ENCODE measurements at regions not wholly inside any gene's neighbourhood (a gene's known extent, or its start where the extent isn't known, plus 50 kb on each side); places are given as distances from the start of the nearest gene placed in this dataset.

GRCh38 chr7:54115028-54115763 is 427.0 kb upstream of the VSTM2A start:
- no TSS peak for BruUV-seq (replicated peaks)
- H3K4me1 ChIP-seq (ENCODE audit: control insufficient read depth, insufficient read depth, low read length), result no peaks in the 10 kb centered on the region
- H3K36me3 ChIP-seq (ENCODE audit: control insufficient read depth in 2 of 2, insufficient read depth in 2 of 2, low read length in 1 of 2), result no peaks in the 10 kb centered on the region
- TF ChIP-seq NBN (IDR thresholded peaks at IDR 0.05), result no peak
- TF ChIP-seq NR2C2 (IDR thresholded peaks at IDR 0.05; ENCODE audit: borderline replicate concordance, control insufficient read depth, insufficient read length, low read depth), result no peak
- no peak for TF ChIP-seq IRF4 (IDR thresholded peaks at IDR 0.05; ENCODE audit: low read depth, low read length)
- TF ChIP-seq SMARCA5 (IDR thresholded peaks at IDR 0.05), result no peak
- TF ChIP-seq POU2F2 (IDR thresholded peaks at IDR 0.05; ENCODE audit: borderline replicate concordance, low read depth, low read length), result no peak
- TF ChIP-seq EP300 (IDR thresholded peaks at IDR 0.05; ENCODE audit: borderline replicate concordance in 1 of 2, control insufficient read depth in 1 of 2, low read depth in 2 of 2, low read length in 2 of 2), result no peak
- TF ChIP-seq MYB (IDR thresholded peaks at IDR 0.05; ENCODE audit: borderline replicate concordance, low read depth, low read length), result no peak
- TF ChIP-seq SREBF2 (IDR thresholded peaks at IDR 0.05; ENCODE audit: low read length), result no peak
- no peak overlapping the region for H3K27ac ChIP-seq (ENCODE audit: control insufficient read depth, insufficient read depth)
- H4K20me1 ChIP-seq (ENCODE audit: control insufficient read depth, insufficient read depth), result no peaks in the 10 kb centered on the region
- ATAC-seq, result no peak
- FAIRE-seq, result no peak
- no peaks in the 10 kb centered on the region for H3K79me2 ChIP-seq (ENCODE audit: control insufficient read depth, insufficient read depth, low read length)
- no peak overlapping the region for H3K4me2 ChIP-seq (ENCODE audit: control insufficient read depth, insufficient read depth)
- SMC1A ChIA-PET (ENCODE audit: uncharacterized antibody, unreplicated experiment), result interaction anchor here (1.9 kb wide), 1 partner anchor 12 kb away, joined by 5 read pairs; no protein-coding TSS in a partner anchor
- intact Hi-C loops (cut with micrococcal nuclease; ENCODE audit: unreplicated experiment), result no loop called here
- CTCF ChIA-PET, result no interaction called here
- no peak overlapping the region for H3K4me3 ChIP-seq
- 32% methylated on average over 9 of the region's 9 CpGs for WGBS (ENCODE audit: insufficient coverage, insufficient replicate concordance, low lambda C conversion rate, missing lambda C conversion rate)
- in situ Hi-C loops (cut with MboI), result no loop called here
- H3K27me3 ChIP-seq (replicated peaks in 1 of 2; ENCODE audit: control insufficient read depth in 2 of 2, insufficient read depth in 2 of 2, low read length in 1 of 2), result no peaks in the 10 kb centered on the region
- RAD21 ChIA-PET (ENCODE audit: unreplicated experiment), result no interaction called here
- POLR2A ChIA-PET, result no interaction called here
- H3K9ac ChIP-seq (ENCODE audit: control insufficient read depth, insufficient read depth, low read length), result no peak overlapping the region
- DNase-seq (ENCODE audit: low read depth, low spot score), result no peak
- no peaks in the 10 kb centered on the region for H3K9me3 ChIP-seq (replicated peaks; ENCODE audit: control insufficient read depth, insufficient read depth, low read length)
- no peak overlapping the region for H2AFZ ChIP-seq (ENCODE audit: control insufficient read depth, low read depth, low read length)

GRCh38 chr7:54116956-54117355 is 425.2 kb upstream of the VSTM2A start:
- FAIRE-seq, result no peak
- no TSS peak for BruUV-seq (replicated peaks)
- in situ Hi-C loops (cut with MboI) (no loop called here), intact Hi-C loops (cut with micrococcal nuclease; ENCODE audit: unreplicated experiment) (no loop called here)
- H2AFZ ChIP-seq (ENCODE audit: control insufficient read depth, low read depth, low read length), result no peak overlapping the region
- no peak overlapping the region for H3K27ac ChIP-seq (ENCODE audit: control insufficient read depth, insufficient read depth)
- H4K20me1 ChIP-seq (ENCODE audit: control insufficient read depth, insufficient read depth), result no peaks in the 10 kb centered on the region
- ATAC-seq, result no peak
- H3K4me1 ChIP-seq (ENCODE audit: control insufficient read depth, insufficient read depth, low read length), result no peaks in the 10 kb centered on the region
- H3K79me2 ChIP-seq (ENCODE audit: control insufficient read depth, insufficient read depth, low read length), result no peaks in the 10 kb centered on the region
- H3K9me3 ChIP-seq (replicated peaks; ENCODE audit: control insufficient read depth, insufficient read depth, low read length), result no peaks in the 10 kb centered on the region
- DNase-seq (ENCODE audit: low read depth, low spot score), result no peak
- H3K4me2 ChIP-seq (ENCODE audit: control insufficient read depth, insufficient read depth), result no peak overlapping the region
- ChIA-PET CTCF (no interaction called here), SMC1A (ENCODE audit: uncharacterized antibody, unreplicated experiment) (interaction anchor here (1.9 kb wide), 1 partner anchor 14 kb away, joined by 5 read pairs; no protein-coding TSS in a partner anchor), RAD21 (ENCODE audit: unreplicated experiment) (no interaction called here), POLR2A (no interaction called here)
- H3K36me3 ChIP-seq (ENCODE audit: control insufficient read depth in 2 of 2, insufficient read depth in 2 of 2, low read length in 1 of 2), result no peaks in the 10 kb centered on the region
- no peak overlapping the region for H3K9ac ChIP-seq (ENCODE audit: control insufficient read depth, insufficient read depth, low read length)
- no peaks in the 10 kb centered on the region for H3K27me3 ChIP-seq (replicated peaks in 1 of 2; ENCODE audit: control insufficient read depth in 2 of 2, insufficient read depth in 2 of 2, low read length in 1 of 2)
- WGBS (ENCODE audit: insufficient coverage, insufficient replicate concordance, low lambda C conversion rate, missing lambda C conversion rate), result 0% methylated on average over 2 of the region's 2 CpGs
- H3K4me3 ChIP-seq, result no peak overlapping the region
- TF ChIP-seq NFIC (IDR thresholded peaks at IDR 0.05; ENCODE audit: low read depth, low read length) (no peak), MEF2B (IDR thresholded peaks at IDR 0.05; ENCODE audit: partially characterized antibody, poor library complexity, severe bottlenecking) (no peak), IKZF1 (conservative IDR thresholded peaks at IDR 0.05) (no peak), E4F1 (IDR thresholded peaks at IDR 0.05; ENCODE audit: borderline replicate concordance, partially characterized antibody) (no peak), SREBF2 (IDR thresholded peaks at IDR 0.05; ENCODE audit: low read length) (no peak), FOXK2 (IDR thresholded peaks at IDR 0.05) (no peak), STAT3 (IDR thresholded peaks at IDR 0.05; ENCODE audit: low read depth, low read length) (no peak)

All from GM12878 (cell line).